NCI-H2196 (cell line): ENCODE measurements at regions not wholly inside any gene's neighbourhood (a gene's known extent, or its start where the extent isn't known, plus 50 kb on each side); places are given as distances from the start of the nearest gene placed in this dataset.
"Not testable (repeated sequence)": the region's sequence is repeated elsewhere in the genome, so short reads cannot be mapped to it uniquely, and the experiment has no call there.

Experiments
- DNase-seq: peaks from one replicate; lab custom pipeline; 2025; ENCODE audit not compliant: unreplicated experiment; lab: John Stamatoyannopoulos, UW

DNA sequence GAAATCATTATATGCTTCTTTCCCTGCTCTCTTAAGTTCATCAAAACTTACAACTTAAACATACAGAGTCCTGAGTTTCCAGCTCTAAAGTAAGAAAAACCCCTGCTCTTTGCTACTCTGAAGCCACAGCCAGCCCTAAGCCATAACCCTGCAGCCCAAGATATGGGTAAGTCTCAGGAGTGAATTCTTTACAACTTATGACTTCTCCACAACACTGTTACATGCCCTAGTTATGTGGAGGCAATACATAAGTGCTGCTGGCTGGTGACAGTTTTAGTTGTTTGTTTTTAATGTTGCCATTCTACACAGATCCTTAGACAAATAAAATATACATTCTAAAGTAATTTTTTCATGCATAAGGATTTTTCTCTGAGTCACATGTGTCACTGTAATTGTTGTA lies 100.2 kb downstream of the FBXO8 start:
- no peak for DNase-seq

- no peak for DNase-seq
Measured at GRCh38 chr4:174181827-174182226, 101.6 kb downstream of the FBXO8 start.

GRCh38 chr4:174177536-174177935 lies 105.9 kb downstream of the FBXO8 start:
- DNase-seq = no peak

GRCh38 chr4:174175836-174176235 lies 107.6 kb downstream of the FBXO8 start:
- DNase-seq = not testable (repeated sequence)

DNA sequence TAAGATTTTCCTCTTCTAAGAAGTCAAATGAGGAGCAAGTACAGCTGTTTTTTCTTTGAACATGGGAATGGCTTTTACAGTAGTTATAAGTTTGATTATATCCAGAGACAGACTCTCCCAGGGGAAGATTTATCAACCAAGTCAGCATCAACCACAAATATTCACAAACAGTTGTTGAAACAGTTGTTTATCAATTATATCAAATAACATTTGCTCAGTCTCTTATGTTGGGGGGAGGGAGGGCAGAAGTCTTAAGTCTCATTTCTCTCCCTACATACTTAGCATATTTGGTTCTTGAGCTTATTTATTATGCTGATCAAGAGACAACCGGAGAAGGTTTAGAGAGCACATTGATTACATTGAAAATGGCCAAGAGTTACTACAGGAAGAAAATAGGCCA lies 110.1 kb downstream of the FBXO8 start:
- no peak for DNase-seq

DNA sequence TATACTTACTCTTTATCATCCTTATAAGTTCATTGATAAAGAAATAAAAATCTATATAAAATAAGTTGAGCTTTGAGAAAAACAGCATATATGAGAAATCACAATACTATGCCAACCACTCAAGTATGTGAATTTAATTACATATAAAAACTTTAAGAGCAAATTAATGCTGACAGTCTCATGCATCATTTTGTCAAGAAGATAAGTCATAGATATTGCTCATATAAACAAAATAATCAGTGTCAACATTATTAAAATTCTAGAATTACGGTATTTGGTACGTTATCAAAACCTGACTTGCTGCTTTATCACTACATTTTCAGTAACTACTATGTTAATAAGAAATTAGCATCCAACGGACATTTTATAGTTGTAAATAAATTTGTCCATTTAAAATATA lies 111.2 kb downstream of the FBXO8 start:
- no peak for DNase-seq

DNA sequence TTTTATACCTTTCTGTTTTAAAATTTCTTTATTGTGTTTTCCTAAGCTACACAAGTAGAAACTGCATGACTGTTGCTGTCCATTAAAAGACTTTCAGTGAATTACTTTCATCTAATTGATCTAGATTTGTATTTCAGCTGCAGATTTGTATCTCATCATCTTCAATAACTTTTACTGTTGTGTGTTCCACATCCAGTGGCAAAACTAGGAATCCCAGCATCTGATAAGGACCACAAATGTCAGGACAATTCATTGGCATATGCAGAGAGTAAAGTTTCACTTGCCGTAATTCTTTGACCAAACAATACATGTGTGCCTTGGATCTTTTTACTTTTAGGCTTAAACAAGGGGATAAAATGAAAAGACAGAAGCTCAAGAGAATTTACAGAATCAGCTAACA lies 112.6 kb downstream of the FBXO8 start:
- DNase-seq = no peak

DNA sequence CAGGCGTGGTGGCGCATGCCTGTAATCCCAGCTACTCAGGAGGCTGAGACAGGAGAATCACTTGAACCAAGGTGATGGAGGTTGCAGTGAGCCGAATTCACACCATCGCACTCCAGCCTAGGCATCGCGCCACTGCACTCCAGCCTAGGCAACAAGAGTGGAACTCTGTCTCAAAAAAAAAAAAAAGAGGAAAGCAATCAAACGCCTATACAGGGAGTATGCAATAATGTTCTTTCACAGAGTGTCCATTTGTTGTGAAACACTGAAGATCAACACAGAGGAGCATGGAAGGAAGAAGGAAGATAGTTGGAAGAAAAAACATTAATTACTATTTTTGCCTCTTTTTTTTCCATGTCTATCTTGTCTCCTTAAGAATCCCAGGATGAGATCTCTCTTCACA lies 113.4 kb downstream of the FBXO8 start:
- no peak for DNase-seq

DNA sequence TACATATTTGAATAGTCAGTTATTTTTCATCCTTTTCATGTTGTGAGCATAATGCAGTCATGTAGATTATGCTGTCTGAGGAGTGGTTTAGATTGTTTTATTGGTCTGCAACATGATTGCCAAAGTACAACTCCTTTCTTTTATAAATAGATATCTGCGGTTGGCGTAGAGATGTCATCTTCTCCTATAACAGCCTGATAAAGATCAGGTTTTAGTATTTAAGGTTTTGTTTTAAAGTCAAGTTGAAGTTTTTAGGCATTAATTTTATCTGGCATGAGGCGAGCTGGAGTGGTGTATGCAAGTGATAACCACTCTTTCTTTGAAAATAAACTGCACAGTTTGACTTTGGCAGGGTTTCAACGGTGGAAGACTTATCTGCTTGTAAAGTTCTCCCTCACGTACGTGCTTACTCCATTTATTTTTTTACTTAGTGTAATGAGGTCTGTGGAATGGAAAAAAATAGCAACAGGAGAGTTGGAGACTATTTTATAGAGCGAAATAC lies 126.3 kb downstream of the FBXO8 start:
- DNase-seq = no peak

GRCh38 chr4:174156239-174156826 lies 127.1 kb downstream of the FBXO8 start:
- peak; percentile 9 for DNase-seq

DNA sequence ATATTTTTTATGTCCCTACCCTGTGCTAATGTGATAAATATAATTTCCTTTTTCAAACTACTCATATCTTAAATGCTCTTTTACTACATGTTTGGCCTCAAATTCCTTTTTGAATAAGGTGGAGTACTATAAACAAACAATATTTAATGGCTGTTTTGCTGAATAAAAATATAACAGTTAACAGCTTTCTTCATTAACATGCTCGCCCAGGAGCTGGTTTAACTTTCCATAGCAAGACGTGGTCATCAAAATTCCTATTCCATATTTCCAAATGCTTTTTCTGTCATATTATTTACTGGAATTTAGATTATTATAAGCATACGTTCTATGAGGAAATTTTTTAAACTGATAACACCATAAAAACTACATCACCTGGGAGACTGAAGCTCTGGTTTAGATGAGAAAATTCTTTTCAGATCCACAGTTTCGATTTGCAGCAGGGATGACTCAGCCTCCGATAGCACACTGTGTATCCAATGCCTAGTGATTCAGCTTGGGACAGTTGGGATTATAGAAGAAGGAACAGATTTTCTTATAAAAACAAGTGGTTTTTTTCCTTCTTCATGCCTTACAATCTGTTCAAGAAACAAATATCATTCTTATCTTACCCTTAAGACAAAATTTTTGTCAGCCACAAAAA lies 129.1 kb downstream of the FBXO8 start:
- no peak for DNase-seq

GRCh38 chr4:174152717-174153466 lies 130.6 kb downstream of the FBXO8 start:
- no peak for DNase-seq

GRCh38 chr4:174147863-174148262 lies 135.6 kb downstream of the FBXO8 start:
- DNase-seq = no peak

DNA sequence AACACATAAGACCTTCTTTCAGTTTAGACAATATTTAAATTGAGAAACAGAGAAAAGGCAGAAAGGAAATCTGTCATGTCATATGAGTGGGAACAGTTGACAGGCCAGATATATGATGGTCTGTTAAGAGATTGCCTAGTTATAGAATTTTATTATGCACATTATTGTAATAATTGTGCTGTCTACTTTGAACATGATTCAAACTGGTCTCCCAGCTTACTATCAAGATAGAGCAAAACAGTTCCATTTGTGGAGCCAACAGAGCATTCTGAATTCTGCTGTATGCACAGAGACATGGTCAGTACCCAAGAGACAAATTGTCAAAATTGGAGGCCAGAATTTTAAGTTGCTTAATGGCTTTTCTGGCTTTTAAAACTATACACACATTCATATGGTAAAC lies 139.4 kb downstream of the FBXO8 start:
- DNase-seq = no peak

- DNase-seq = no peak
Measured at GRCh38 chr4:174141876-174142275, 141.6 kb downstream of the FBXO8 start.

GRCh38 chr4:174138616-174139015 lies 144.9 kb downstream of the FBXO8 start:
- no peak for DNase-seq

DNA sequence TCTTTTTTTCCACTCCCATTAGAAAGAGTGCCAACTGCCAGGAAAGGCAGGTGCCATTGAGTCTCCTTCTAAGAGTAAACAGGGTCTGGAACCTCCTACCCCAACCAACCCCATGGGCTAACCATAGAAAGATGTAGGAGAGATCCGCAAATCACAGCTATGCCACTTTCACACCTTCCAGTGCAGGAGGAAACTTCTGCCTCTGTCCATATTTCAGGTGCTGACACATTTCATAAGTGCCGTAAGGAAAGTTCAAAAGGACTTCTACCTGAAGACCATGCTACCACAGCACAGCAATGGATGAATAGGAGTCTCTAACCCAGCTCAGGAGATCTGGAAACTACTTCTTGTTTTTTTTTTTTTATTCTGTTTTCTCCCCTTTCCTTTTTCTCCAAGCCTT lies 145.8 kb downstream of the FBXO8 start:
- DNase-seq = no peak

GRCh38 chr4:174135936-174136406 lies 147.5 kb downstream of the FBXO8 start:
- DNase-seq = no peak

DNA sequence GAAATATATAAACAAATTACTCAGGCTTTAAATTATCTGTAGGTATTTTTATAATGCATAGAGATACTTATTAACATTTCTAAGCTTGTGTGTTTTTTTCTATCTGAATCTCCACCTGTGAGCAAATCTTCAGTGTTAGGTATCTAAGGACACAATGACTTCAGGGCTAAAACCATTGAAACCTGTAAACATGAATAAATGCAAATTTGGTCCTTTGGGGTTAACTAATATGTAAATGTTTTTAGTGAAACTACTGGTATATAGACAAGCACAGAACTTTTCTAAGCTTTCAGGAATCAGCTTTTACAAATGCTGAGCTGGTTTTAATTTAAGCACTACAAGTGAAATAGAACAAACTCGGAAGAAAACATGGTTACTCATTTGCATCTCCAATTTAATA lies 147.9 kb downstream of the FBXO8 start:
- no peak for DNase-seq

GRCh38 chr4:174134361-174134760 lies 149.1 kb downstream of the FBXO8 start:
- DNase-seq = no peak

DNA sequence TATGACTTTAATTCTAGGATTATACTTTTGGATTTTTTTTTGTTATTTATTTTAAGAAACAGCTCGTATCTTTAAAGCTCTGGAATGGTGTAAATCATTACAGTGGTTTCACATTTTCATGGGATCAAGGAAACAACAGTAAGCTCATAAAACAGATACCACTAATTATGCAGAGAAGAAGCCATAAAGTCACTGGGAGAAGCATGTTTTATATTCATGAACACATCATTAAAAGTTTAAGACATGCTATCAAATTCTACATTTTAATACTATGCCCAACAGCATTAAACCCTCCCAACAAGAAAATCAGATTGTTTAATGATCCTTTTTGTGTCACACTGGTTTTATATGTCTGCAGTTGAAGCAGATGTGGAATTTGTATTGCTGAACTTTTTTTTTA lies 149.9 kb downstream of the FBXO8 start:
- no peak for DNase-seq

GRCh38 chr4:174131901-174132300 lies 151.6 kb downstream of the FBXO8 start:
- no peak for DNase-seq
